ENCODE measurements at regions not wholly inside any gene's neighbourhood (a gene's known extent, or its start where the extent isn't known, plus 50 kb on each side); places are given as distances from the start of the nearest gene placed in this dataset.

DNA sequence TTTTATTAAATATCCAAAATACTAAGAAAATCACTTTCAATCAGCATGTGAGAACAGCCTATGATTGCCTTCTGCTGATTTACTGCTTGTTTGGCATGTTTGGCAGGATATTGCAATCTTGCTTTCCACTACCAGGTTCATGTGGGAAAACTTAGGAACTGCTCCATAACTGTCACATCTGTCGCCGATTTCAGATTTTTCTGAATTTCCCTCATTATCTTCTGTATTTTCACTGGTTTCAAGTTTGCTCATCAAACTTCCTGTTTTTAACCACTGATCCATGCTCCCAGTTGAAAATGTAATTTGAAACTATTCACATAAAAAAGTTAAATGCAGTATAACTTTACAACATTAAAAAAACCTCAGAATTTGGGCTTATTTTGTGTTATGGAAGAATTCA, 93.0 kb downstream of the NFKBIZ start:
- Histone ChIP-seq H3K27ac (peak overlapping the region; percentile 13), H3K27me3 (no peaks in the 10 kb centered on the region), H3K36me3 (replicated peaks; ENCODE audit: insufficient read depth, low read depth) (no peaks in the 10 kb centered on the region), H3K79me2 (no peaks in the 10 kb centered on the region), H3K4me3 (no peak overlapping the region), H3K9me2 (replicated peaks; ENCODE audit: insufficient read depth) (no peaks in the 10 kb centered on the region), H3K9me3 (ENCODE audit: low read depth) (no peaks in the 10 kb centered on the region), H3K4me2 (no peak overlapping the region), H2AFZ (no peak overlapping the region), H4K20me1 (ENCODE audit: insufficient read depth, poor library complexity, severe bottlenecking) (no peaks in the 10 kb centered on the region), H3K4me1 (ENCODE audit: insufficient read depth) (peaks cover 15% of the 10 kb centered on the region)
- 36% methylated on average over 2 of the region's 2 CpGs for WGBS (ENCODE audit: low lambda C conversion rate, missing lambda C conversion rate)
- DNase-seq (ENCODE audit: low spot score) = no peak
- TF ChIP-seq EZH2phosphoT487 (IDR thresholded peaks at IDR 0.05; ENCODE audit: low read depth, severe bottlenecking, unreplicated experiment) = no peak
- no peak for TF ChIP-seq CTCF (IDR thresholded peaks at IDR 0.05; ENCODE audit: poor library complexity)
- TF ChIP-seq EZH2 (IDR thresholded peaks at IDR 0.05; ENCODE audit: borderline replicate concordance) = no peak

DNA sequence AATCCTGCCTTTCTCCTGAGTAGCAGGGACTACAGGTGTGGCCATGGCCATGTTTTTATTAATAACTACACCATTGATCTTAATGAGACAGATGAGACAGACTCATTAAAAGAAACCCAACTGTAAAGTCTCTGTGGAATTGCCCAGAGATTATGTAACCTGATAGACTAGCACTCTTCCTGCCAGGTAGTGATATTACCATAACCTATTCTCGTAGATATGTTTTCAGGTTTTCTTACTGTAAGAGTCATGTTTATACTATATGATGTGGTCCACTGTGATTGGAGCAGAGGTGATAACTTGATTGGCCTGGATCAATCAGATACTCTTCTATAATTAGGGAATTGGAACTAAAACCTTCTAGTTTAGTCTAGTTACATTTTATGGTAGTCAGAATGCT, 93.7 kb downstream of the NFKBIZ start:
- H2AFZ ChIP-seq = no peak overlapping the region
- no peak for DNase-seq (ENCODE audit: low spot score)
- WGBS (ENCODE audit: low lambda C conversion rate, missing lambda C conversion rate) = 94% methylated on average over 1 of the region's 1 CpG

DNA sequence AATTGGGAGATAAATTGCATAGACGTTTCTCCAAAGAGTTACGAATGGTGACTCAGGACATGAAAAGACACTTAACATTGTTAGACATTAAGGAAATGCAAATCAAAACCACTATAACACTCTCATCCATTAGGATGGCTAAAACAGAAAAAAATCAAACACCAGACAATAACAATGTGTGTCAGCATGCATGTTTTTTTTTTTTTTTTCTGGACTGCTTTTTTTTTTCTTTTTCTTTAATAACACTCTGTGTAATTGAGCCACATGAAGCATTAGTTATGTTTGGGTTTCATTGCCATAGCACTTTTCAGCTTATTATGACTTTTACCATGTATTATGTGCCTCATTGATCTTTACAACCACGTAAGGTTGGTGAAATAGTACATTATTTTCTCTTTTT, 95.0 kb downstream of the NFKBIZ start:
- Histone ChIP-seq H3K79me2 (no peaks in the 10 kb centered on the region), H2AFZ (no peak overlapping the region), H3K27me3 (no peaks in the 10 kb centered on the region), H3K9me3 (ENCODE audit: low read depth) (no peaks in the 10 kb centered on the region), H4K20me1 (ENCODE audit: insufficient read depth, poor library complexity, severe bottlenecking) (no peaks in the 10 kb centered on the region), H3K4me1 (ENCODE audit: insufficient read depth) (peaks cover 11% of the 10 kb centered on the region), H3K4me3 (no peak overlapping the region), H3K36me3 (replicated peaks; ENCODE audit: insufficient read depth, low read depth) (no peaks in the 10 kb centered on the region), H3K4me2 (no peak overlapping the region), H3K27ac (no peak overlapping the region), H3K9me2 (replicated peaks; ENCODE audit: insufficient read depth) (no peaks in the 10 kb centered on the region)
- DNase-seq (ENCODE audit: low spot score) = no peak
- TF ChIP-seq EZH2 (IDR thresholded peaks at IDR 0.05; ENCODE audit: borderline replicate concordance) (no peak), EZH2phosphoT487 (IDR thresholded peaks at IDR 0.05; ENCODE audit: low read depth, severe bottlenecking, unreplicated experiment) (no peak), CTCF (IDR thresholded peaks at IDR 0.05; ENCODE audit: poor library complexity) (no peak)
- 89% methylated on average over 3 of the region's 3 CpGs for WGBS (ENCODE audit: low lambda C conversion rate, missing lambda C conversion rate)

More for the DNA sequence above, 93.7 kb downstream of the NFKBIZ start:
- Histone ChIP-seq H3K4me2 (no peak overlapping the region), H3K79me2 (no peaks in the 10 kb centered on the region), H3K4me3 (no peak overlapping the region), H3K9me2 (replicated peaks; ENCODE audit: insufficient read depth) (no peaks in the 10 kb centered on the region), H3K4me1 (ENCODE audit: insufficient read depth) (peaks cover 15% of the 10 kb centered on the region), H3K36me3 (replicated peaks; ENCODE audit: insufficient read depth, low read depth) (no peaks in the 10 kb centered on the region), H3K27me3 (no peaks in the 10 kb centered on the region), H4K20me1 (ENCODE audit: insufficient read depth, poor library complexity, severe bottlenecking) (no peaks in the 10 kb centered on the region), H3K9me3 (ENCODE audit: low read depth) (no peaks in the 10 kb centered on the region), H3K27ac (no peak overlapping the region)
- TF ChIP-seq EZH2 (IDR thresholded peaks at IDR 0.05; ENCODE audit: borderline replicate concordance) (no peak), CTCF (IDR thresholded peaks at IDR 0.05; ENCODE audit: poor library complexity) (no peak), EZH2phosphoT487 (IDR thresholded peaks at IDR 0.05; ENCODE audit: low read depth, severe bottlenecking, unreplicated experiment) (no peak)

DNA sequence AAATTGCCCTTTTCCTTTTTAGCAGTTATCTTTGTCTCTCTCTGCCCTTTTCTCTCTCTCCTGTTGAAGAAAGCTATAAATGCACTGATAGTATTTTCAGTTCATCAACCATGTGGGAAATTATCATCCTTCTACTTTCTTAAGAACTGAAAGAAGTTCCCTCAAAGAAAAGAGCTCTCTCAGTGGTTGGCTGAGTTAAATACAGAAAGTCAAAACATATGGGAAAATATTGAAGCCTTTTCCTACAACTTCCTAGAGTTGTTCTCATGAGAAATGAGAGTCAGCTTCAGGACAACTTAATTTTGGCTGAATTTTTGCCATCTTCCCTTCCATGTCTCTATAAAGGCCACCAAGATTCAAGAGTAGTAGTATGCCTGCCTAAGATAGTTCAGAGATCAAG, 96.7 kb downstream of the NFKBIZ start:
- no peaks in the 10 kb centered on the region for H4K20me1 ChIP-seq (ENCODE audit: insufficient read depth, poor library complexity, severe bottlenecking)
- TF ChIP-seq EZH2phosphoT487 (IDR thresholded peaks at IDR 0.05; ENCODE audit: low read depth, severe bottlenecking, unreplicated experiment) (no peak), EZH2 (IDR thresholded peaks at IDR 0.05; ENCODE audit: borderline replicate concordance) (no peak), CTCF (IDR thresholded peaks at IDR 0.05; ENCODE audit: poor library complexity) (no peak)
- DNase-seq (ENCODE audit: low spot score) = no peak
- H3K79me2 ChIP-seq = no peaks in the 10 kb centered on the region
- no peaks in the 10 kb centered on the region for H3K27me3 ChIP-seq
- no peaks in the 10 kb centered on the region for H3K9me2 ChIP-seq (replicated peaks; ENCODE audit: insufficient read depth)
- no peak overlapping the region for H3K4me3 ChIP-seq
- no peaks in the 10 kb centered on the region for H3K36me3 ChIP-seq (replicated peaks; ENCODE audit: insufficient read depth, low read depth)
- H3K4me1 ChIP-seq (ENCODE audit: insufficient read depth) = peaks cover 2% of the 10 kb centered on the region
- H3K4me2 ChIP-seq = no peak overlapping the region
- H2AFZ ChIP-seq = no peak overlapping the region
- no peaks in the 10 kb centered on the region for H3K9me3 ChIP-seq (ENCODE audit: low read depth)
- no peak overlapping the region for H3K27ac ChIP-seq
